Esophagus squamous epithelium (tissue), 4 donors: ENCODE measurements at regions not wholly inside any gene's neighbourhood (a gene's known extent, or its start where the extent isn't known, plus 50 kb on each side); places are given as distances from the start of the nearest gene placed in this dataset.

Experiments used
- POLR2A ChIP-seq, 4 donors: fragments of 450-650 bp; IDR thresholded peaks; one replicate each; pipeline ENCODE4 v1.6.1; 2017; ENCODE audit warnings: antibody characterized with exemption in 4 of 4, mild to moderate bottlenecking in 4 of 4, moderate library complexity in 3 of 4
- TF ChIP-seq, protein P1 (sequence below), 6 experiments: fragments of 450-650 bp in 4 of 6; fragments of 200-600 bp in 2 of 6; sonication (generic) in 2 of 6; IDR thresholded peaks; one replicate each; pipeline ENCODE4 v1.5.1; 2016 to 2019; ENCODE audit warnings: antibody characterized with exemption in 6 of 6, mild to moderate bottlenecking in 4 of 6, moderate library complexity in 4 of 6

DNA sequence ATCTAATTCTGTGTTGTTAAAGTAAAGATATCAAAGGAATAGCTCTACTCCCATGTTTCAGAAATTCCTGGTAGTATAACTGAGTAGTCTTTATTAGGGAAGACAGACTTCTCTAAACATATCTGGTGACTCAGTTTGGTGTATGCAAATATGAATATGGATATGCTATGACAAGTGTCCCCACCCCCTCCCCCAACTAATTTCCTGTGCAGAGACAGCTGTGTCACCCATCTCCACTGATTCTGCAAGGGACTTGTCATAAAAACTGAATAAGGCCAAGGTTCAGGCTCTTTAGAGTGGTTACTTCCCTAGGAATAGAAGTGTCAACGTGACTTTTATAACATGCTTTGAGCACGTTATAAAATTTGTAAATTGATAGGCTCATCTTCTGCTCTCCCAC lies 429.1 kb downstream of the DAD1 start:
- TF ChIP-seq, protein P1, sequence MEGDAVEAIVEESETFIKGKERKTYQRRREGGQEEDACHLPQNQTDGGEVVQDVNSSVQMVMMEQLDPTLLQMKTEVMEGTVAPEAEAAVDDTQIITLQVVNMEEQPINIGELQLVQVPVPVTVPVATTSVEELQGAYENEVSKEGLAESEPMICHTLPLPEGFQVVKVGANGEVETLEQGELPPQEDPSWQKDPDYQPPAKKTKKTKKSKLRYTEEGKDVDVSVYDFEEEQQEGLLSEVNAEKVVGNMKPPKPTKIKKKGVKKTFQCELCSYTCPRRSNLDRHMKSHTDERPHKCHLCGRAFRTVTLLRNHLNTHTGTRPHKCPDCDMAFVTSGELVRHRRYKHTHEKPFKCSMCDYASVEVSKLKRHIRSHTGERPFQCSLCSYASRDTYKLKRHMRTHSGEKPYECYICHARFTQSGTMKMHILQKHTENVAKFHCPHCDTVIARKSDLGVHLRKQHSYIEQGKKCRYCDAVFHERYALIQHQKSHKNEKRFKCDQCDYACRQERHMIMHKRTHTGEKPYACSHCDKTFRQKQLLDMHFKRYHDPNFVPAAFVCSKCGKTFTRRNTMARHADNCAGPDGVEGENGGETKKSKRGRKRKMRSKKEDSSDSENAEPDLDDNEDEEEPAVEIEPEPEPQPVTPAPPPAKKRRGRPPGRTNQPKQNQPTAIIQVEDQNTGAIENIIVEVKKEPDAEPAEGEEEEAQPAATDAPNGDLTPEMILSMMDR (IDR thresholded peaks at IDR 0.05): no peak
- no peak for TF ChIP-seq POLR2A (IDR thresholded peaks at IDR 0.05)
